ENCODE measurements at regions not wholly inside any gene's neighbourhood (a gene's known extent, or its start where the extent isn't known, plus 50 kb on each side); places are given as distances from the start of the nearest gene placed in this dataset.

GRCh38 chr2:142721015-142721414 lies 156.4 kb upstream of the KYNU start:
- no peak overlapping the region for H3K4me3 ChIP-seq
- ATAC-seq, result no peak
- intact Hi-C loops (cut with DNase I, micrococcal nuclease), result no loop called here
- H3K36me3 ChIP-seq (ENCODE audit: low read depth), result no peaks in the 10 kb centered on the region
- TF ChIP-seq CTCF (IDR thresholded peaks at IDR 0.05), result no peak
- H3K4me1 ChIP-seq (ENCODE audit: low read depth), result no peaks in the 10 kb centered on the region
- no peaks in the 10 kb centered on the region for H3K9me3 ChIP-seq
- no peak for DNase-seq

- no peak overlapping the region for H3K4me3 ChIP-seq
- ATAC-seq (no peak), DNase-seq (no peak)
- no peak for TF ChIP-seq CTCF (IDR thresholded peaks at IDR 0.05)
- H3K36me3 ChIP-seq (ENCODE audit: low read depth), result no peaks in the 10 kb centered on the region
- H3K9me3 ChIP-seq, result no peaks in the 10 kb centered on the region
- intact Hi-C loops (cut with DNase I, micrococcal nuclease), result no loop called here
- no peaks in the 10 kb centered on the region for H3K4me1 ChIP-seq (ENCODE audit: low read depth)
These were observed 158.8 kb upstream of the KYNU start for GRCh38 chr2:142718576-142719155.

GRCh38 chr2:142716463-142717242 lies 160.8 kb upstream of the KYNU start:
- H3K4me1 ChIP-seq (ENCODE audit: low read depth), result no peaks in the 10 kb centered on the region
- TF ChIP-seq CTCF (IDR thresholded peaks at IDR 0.05), result no peak
- no peak for DNase-seq
- intact Hi-C loops (cut with DNase I, micrococcal nuclease), result no loop called here
- ATAC-seq, result no peak
- no peaks in the 10 kb centered on the region for H3K9me3 ChIP-seq
- no peak overlapping the region for H3K4me3 ChIP-seq
- no peaks in the 10 kb centered on the region for H3K36me3 ChIP-seq (ENCODE audit: low read depth)

DNA sequence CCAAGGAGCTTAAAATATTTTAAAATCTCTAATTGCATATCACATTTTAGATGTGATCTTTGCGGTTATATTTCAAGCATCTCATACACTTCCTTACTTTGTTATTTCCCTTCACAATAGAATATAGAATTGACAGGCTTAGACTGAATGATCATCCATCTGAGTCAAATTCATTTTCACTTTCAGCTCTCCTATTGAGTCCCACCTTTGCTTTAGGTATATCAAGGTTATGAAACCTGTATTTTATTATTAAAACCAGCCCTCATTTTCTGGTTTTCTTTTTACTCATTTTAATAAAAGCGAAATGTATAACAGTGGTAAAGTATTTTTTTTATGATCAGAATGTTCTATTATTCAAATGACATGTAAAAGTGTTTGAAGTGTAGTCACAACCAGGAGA lies 162.9 kb upstream of the KYNU start:
- Histone ChIP-seq H3K36me3 (ENCODE audit: low read depth) (no peaks in the 10 kb centered on the region), H3K4me3 (no peak overlapping the region), H3K9me3 (no peaks in the 10 kb centered on the region), H3K4me1 (ENCODE audit: low read depth) (no peaks in the 10 kb centered on the region)
- intact Hi-C loops (cut with DNase I, micrococcal nuclease), result no loop called here
- ATAC-seq (no peak), DNase-seq (no peak)
- TF ChIP-seq CTCF (IDR thresholded peaks at IDR 0.05), result no peak

DNA sequence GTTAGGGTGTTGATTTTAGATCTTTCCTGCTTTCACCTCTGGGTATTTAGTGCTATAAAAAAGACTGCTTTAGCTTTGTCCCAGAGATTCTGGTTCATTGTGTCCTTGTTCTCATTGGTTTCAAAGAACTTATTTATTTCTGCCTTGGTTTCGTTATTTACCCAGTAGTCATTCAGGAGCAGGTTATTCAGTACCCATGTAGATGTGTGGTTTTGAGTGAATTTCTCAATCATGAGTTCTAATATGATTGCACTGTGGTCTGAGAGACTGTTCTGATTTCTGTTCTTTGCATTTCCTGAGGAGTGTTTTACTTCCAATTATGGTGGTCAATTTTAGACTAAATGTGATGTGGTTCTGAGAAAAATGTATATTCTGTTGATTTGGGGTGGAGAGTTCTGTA lies 167.1 kb upstream of the KYNU start:
- no peaks in the 10 kb centered on the region for H3K4me1 ChIP-seq (ENCODE audit: low read depth)
- no peak for ATAC-seq
- no peaks in the 10 kb centered on the region for H3K36me3 ChIP-seq (ENCODE audit: low read depth)
- no peak for TF ChIP-seq CTCF (IDR thresholded peaks at IDR 0.05)
- intact Hi-C loops (cut with DNase I, micrococcal nuclease), result no loop called here
- no peak overlapping the region for H3K4me3 ChIP-seq
- DNase-seq, result no peak
- no peaks in the 10 kb centered on the region for H3K9me3 ChIP-seq
